Mucosa of rectum (tissue), 2 donors: ENCODE measurements at regions not wholly inside any gene's neighbourhood (a gene's known extent, or its start where the extent isn't known, plus 50 kb on each side); places are given as distances from the start of the nearest gene placed in this dataset.

Source experiments
- H3K27ac ChIP-seq, 2 donors: one replicate each; pipeline ENCODE4 v1.7.0; 2013; ENCODE audit warnings: inconsistent platforms in 2 of 2, low read depth in 2 of 2, low read length in 2 of 2
- H3K27me3 ChIP-seq, 2 donors: one replicate each; pipeline ENCODE4 v1.7.0; 2013; ENCODE audit warnings: low read length in 2 of 2; ENCODE audit not compliant: control insufficient read depth in 2 of 2, insufficient read depth in 2 of 2
- H3K36me3 ChIP-seq, 2 donors: one replicate each; pipeline ENCODE4 v1.7.0; 2013; ENCODE audit warnings: low read length in 2 of 2; ENCODE audit not compliant: control insufficient read depth in 2 of 2, insufficient read depth in 2 of 2
- H3K4me1 ChIP-seq, 2 donors: one replicate each; pipeline ENCODE4 v1.7.0; 2013; ENCODE audit warnings: low read length in 2 of 2, mild to moderate bottlenecking in 1 of 2; ENCODE audit not compliant: control insufficient read depth in 2 of 2, insufficient read depth in 2 of 2
- H3K4me3 ChIP-seq, 2 donors: one replicate each; pipeline ENCODE4 v1.7.0; 2013; ENCODE audit warnings: low read length in 2 of 2
- H3K9ac ChIP-seq, 2 donors: one replicate each; pipeline ENCODE4 v1.7.0; 2013; ENCODE audit warnings: low read length in 2 of 2, low read depth in 1 of 2, mild to moderate bottlenecking in 1 of 2
- H3K9me3 ChIP-seq, 2 donors: one replicate each; pipeline ENCODE4 v1.7.0; 2013; ENCODE audit warnings: low read length in 2 of 2; ENCODE audit not compliant: control insufficient read depth in 2 of 2
- donor health status: healthy.
- donor health status: Normal muscosa, but diverticular disease.

GRCh38 chr4:135353008-135353407 is 1151.4 kb upstream of the PABPC4L start:
- Histone ChIP-seq H3K4me1 (no peaks in the 10 kb centered on the region), H3K27ac (no peak overlapping the region), H3K4me3 (no peak overlapping the region), H3K9ac (no peak overlapping the region), H3K9me3 (no peaks in the 10 kb centered on the region), H3K27me3 (no peaks in the 10 kb centered on the region), H3K36me3 (no peaks in the 10 kb centered on the region)

DNA sequence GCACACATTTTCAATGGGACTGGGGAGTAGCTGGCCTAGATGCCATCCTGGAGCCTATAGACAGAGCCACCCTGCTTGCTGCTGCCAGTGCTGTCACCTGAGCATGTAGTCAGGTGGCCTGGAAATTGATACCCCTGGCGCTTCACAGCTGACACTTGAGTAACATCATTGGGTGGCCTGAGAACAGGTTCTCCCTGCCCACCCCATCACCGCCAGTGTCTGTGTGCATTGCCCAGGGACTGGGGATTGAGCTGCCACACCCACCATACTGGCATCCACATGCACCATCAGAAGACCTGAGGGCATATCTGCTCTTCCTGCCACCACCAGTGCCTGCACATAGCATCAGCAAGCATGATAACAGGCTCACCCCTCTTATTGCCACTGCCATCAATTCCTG is 1142.9 kb upstream of the PABPC4L start:
- Histone ChIP-seq H3K9ac (no peak overlapping the region), H3K27ac (no peak overlapping the region), H3K4me1 (no peaks in the 10 kb centered on the region), H3K4me3 (no peak overlapping the region), H3K36me3 (no peaks in the 10 kb centered on the region), H3K27me3 (no peaks in the 10 kb centered on the region), H3K9me3 (no peaks in the 10 kb centered on the region)

DNA sequence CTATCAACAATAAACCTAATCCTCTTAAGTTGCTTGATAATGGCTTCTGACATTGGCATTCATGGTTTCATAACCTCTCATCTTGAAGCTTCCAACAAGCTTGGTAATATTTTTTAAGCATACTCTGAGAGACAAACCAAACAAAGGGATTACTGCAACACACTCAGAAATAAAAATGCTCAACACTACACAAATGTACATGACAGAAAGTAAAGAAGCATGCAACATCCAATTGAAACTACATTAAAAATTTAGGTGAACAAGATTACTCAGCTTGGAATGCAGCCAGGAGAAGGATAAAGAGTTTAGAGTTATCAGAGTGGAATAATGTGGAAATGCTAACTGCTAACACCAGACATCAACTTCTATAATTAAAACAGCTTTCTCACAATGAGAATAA is 1136.6 kb upstream of the PABPC4L start:
- Histone ChIP-seq H3K36me3 (no peaks in the 10 kb centered on the region), H3K27me3 (no peaks in the 10 kb centered on the region), H3K4me1 (no peaks in the 10 kb centered on the region), H3K9me3 (no peaks in the 10 kb centered on the region), H3K9ac (no peak overlapping the region), H3K27ac (no peak overlapping the region), H3K4me3 (no peak overlapping the region)

DNA sequence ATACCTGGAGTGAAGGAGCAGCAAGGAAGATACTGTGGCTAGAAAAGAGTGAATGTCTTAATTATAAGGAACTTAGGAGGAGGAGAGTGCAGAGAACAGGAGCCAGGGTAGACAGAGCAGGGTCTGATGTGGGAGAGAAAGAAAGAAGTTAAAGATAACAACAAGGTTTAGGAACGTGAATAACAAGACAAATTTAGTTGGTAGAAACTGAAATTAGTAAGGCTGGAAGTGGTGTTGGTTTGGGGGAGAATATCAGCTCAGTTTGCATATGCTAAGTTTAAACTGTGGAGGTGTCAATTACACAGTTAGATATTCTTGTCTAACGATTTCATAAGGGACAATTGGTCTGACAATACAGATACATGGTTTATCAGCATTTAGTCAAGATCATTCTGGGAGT is 1123.7 kb upstream of the PABPC4L start:
- H3K9ac ChIP-seq = no peak overlapping the region
- H3K36me3 ChIP-seq = no peaks in the 10 kb centered on the region
- no peak overlapping the region for H3K27ac ChIP-seq
- no peaks in the 10 kb centered on the region for H3K4me1 ChIP-seq
- no peaks in the 10 kb centered on the region for H3K9me3 ChIP-seq
- no peak overlapping the region for H3K4me3 ChIP-seq
- no peaks in the 10 kb centered on the region for H3K27me3 ChIP-seq

DNA sequence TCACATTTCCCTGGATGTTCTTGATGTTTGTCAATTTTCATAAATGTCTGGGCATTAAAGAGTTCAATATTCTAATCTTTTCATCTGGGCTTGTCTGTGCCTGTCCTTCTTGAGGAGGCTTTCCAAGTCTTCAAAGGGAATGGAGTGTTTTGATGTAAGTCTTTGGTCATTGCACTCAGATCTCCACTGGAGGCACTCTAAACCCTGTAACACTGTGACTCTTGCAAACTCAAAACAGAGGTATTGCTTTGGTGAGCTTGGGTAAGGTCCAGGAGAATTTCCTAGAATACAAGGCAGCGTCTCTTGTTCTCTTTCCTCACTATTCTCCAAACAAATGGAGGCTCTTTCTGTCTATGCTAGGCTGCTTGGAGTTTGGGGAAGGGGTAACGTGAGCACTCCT is 1118.1 kb upstream of the PABPC4L start:
- no peaks in the 10 kb centered on the region for H3K27me3 ChIP-seq

DNA sequence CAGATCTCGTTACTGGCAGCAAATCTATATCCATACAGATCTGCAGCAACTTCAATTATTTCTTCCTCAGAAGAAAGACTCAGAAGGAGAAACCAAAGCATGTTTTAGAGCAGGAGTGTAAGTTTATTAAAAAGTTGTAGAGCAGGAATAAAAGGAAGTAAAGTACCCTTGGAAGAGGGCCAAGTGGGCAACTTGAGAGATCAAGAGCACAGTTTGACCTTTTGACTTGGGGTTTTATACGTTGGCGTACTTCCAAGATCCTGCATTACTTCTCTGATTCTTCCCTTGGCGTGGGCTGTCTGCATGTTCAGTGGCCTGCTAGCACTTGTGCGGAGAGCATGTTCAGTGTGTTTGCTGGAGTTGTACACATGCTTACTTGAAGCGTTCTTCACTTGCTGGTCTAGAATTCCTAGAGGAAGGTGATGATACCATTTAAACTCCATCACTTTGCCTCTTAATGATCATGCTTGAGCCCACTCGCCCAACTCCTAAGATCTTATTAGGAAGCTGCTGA is 1114.7 kb upstream of the PABPC4L start:
- Histone ChIP-seq H3K9ac (no peak overlapping the region), H3K27ac (no peak overlapping the region), H3K4me1 (no peaks in the 10 kb centered on the region), H3K27me3 (no peaks in the 10 kb centered on the region), H3K4me3 (no peak overlapping the region), H3K36me3 (no peaks in the 10 kb centered on the region), H3K9me3 (no peaks in the 10 kb centered on the region)

More for the DNA sequence above, 1118.1 kb upstream of the PABPC4L start:
- Histone ChIP-seq H3K4me3 (no peak overlapping the region), H3K4me1 (no peaks in the 10 kb centered on the region), H3K36me3 (no peaks in the 10 kb centered on the region), H3K27ac (no peak overlapping the region), H3K9ac (no peak overlapping the region), H3K9me3 (no peaks in the 10 kb centered on the region)

DNA sequence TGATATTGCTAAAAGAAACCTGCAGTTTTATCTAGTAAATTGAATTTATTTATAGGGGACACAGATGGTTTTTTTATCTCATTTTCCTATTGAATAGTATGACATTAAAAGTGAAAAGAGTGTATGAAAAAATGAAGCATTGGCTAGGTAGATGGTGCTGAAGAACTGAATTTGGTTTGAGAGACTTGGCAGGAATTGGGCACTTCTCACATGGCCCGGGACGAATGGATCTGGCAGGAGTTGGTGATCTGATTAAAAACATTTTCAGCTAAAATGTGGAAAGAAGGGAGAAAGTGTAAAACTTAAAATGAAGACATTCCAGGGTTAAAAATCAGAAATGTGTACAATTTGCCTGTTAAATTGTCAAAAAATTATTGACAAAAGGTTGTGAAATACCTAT is 1088.5 kb upstream of the PABPC4L start:
- Histone ChIP-seq H3K27ac (no peak overlapping the region), H3K36me3 (no peaks in the 10 kb centered on the region), H3K4me1 (no peaks in the 10 kb centered on the region), H3K9ac (no peak overlapping the region), H3K27me3 (no peaks in the 10 kb centered on the region), H3K4me3 (no peak overlapping the region), H3K9me3 (no peaks in the 10 kb centered on the region)

- H3K36me3 ChIP-seq = no peaks in the 10 kb centered on the region
- H3K27ac ChIP-seq = no peak overlapping the region
- no peaks in the 10 kb centered on the region for H3K27me3 ChIP-seq
- no peak overlapping the region for H3K4me3 ChIP-seq
- no peaks in the 10 kb centered on the region for H3K9me3 ChIP-seq
- no peaks in the 10 kb centered on the region for H3K4me1 ChIP-seq
- H3K9ac ChIP-seq = no peak overlapping the region
Observed at GRCh38 chr4:135283934-135284333, 1082.3 kb upstream of the PABPC4L start.

DNA sequence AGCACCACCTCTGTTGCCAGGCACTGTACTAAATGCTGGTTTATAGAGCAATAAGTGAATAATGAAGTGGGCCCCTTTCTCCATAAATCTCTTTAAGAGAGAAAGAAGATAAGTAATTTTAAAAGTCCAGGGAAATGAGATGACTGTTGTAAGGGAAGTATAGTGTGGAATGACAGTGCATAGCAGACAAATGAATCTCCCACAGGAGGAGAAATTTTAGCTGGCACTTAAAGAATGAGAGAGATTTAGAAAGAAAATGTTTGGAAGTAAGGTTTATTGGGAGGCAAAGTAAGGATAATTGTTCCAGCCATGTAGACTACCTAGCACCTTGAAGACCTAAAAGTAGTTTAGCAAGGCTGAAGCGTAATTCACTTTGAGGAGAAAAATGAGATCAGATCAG is 1081.1 kb upstream of the PABPC4L start:
- no peak overlapping the region for H3K9ac ChIP-seq
- H3K27ac ChIP-seq = no peak overlapping the region
- no peak overlapping the region for H3K4me3 ChIP-seq
- no peaks in the 10 kb centered on the region for H3K27me3 ChIP-seq
- H3K36me3 ChIP-seq = no peaks in the 10 kb centered on the region
- H3K9me3 ChIP-seq = no peaks in the 10 kb centered on the region
- no peaks in the 10 kb centered on the region for H3K4me1 ChIP-seq

DNA sequence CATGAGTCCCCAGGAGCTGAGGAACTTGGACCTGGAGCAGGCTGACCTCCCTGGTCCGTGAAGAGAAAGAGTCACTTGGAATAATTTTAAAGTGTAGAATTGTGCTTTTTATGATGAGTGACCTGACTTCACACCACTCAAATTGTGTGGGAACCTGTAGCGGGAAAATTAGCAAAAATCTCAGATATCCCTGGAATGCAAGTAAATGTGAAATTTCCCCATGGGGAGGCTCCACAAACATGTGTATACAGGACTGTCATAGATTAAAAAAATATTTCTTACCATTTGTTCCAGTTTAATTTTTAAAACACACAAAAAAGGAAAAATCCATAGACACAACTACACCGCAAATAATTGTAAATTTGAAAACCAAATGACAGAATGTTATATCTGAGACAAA is 1079.6 kb upstream of the PABPC4L start:
- Histone ChIP-seq H3K4me3 (no peak overlapping the region), H3K4me1 (no peaks in the 10 kb centered on the region), H3K36me3 (no peaks in the 10 kb centered on the region), H3K9ac (no peak overlapping the region), H3K27me3 (no peaks in the 10 kb centered on the region), H3K9me3 (no peaks in the 10 kb centered on the region), H3K27ac (no peak overlapping the region)

- no peak overlapping the region for H3K9ac ChIP-seq
- no peaks in the 10 kb centered on the region for H3K36me3 ChIP-seq
- no peaks in the 10 kb centered on the region for H3K9me3 ChIP-seq
- no peak overlapping the region for H3K27ac ChIP-seq
- no peaks in the 10 kb centered on the region for H3K4me1 ChIP-seq
- no peak overlapping the region for H3K4me3 ChIP-seq
- no peaks in the 10 kb centered on the region for H3K27me3 ChIP-seq
Observed at GRCh38 chr4:135277980-135278315, 1076.4 kb upstream of the PABPC4L start.
